ENCODE measurements at regions not wholly inside any gene's neighbourhood (a gene's known extent, or its start where the extent isn't known, plus 50 kb on each side); places are given as distances from the start of the nearest gene placed in this dataset.

- no peak for ATAC-seq
- no peak for TF ChIP-seq ISL1 (CRISPR knock-in tag; IDR thresholded peaks at IDR 0.05)
- TF ChIP-seq TCF4 (CRISPR knock-in tag; IDR thresholded peaks at IDR 0.05; ENCODE audit: borderline replicate concordance): no peak
- no peak for TF ChIP-seq ZFP3 (CRISPR knock-in tag; IDR thresholded peaks at IDR 0.05)
- no peak for TF ChIP-seq CSRNP3 (CRISPR knock-in tag; IDR thresholded peaks at IDR 0.05)
- TF ChIP-seq CSDC2 (CRISPR knock-in tag; IDR thresholded peaks at IDR 0.05): no peak
- no peak for TF ChIP-seq RARB (CRISPR knock-in tag; IDR thresholded peaks at IDR 0.05)
- TF ChIP-seq ARNTL (CRISPR knock-in tag; IDR thresholded peaks at IDR 0.05; ENCODE audit: borderline replicate concordance, low read depth): no peak
- TF ChIP-seq OSR1 (CRISPR knock-in tag; IDR thresholded peaks at IDR 0.05): no peak
- TF ChIP-seq BACH2 (CRISPR knock-in tag; IDR thresholded peaks at IDR 0.05; ENCODE audit: borderline replicate concordance): no peak
- TF ChIP-seq PPARA (CRISPR knock-in tag; IDR thresholded peaks at IDR 0.05; ENCODE audit: borderline replicate concordance): no peak
These were observed 77.9 kb upstream of the RFLNA start for GRCh38 chr12:124216966-124217365.

DNA sequence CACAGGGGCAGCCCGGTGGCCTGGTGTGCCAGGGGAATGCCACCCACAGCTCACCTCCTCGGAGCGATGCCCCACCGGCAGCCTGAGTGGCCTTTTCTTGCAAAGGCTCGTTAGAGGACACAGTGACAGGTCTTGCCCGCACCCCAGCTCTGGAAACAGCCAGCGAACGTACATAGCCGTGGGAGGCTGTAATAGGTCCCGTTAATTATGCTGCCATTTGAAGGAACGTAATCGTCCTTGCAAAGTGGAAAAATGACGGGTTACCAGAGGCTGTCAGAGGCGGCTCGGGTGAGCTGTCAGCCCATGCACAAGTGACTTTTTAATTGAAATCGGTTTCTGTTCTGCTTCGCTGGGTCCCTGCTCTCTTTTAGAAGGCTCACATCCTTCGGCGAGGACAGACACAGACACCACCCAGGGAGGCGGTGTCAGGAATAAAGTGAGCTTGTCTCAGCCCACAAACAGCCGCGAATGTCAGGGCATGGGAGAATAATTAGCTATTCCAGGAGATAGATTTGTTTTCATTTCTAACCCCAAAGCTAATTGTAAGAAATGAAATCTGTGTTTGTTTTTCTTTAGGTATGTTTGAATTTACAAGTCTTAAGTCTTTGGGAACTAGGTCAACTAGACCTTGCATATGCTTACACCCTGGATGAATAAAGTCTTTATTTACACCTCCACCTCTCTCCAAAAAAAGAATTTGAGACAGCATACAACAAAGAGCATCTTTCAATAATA, 77.2 kb upstream of the RFLNA start:
- no peak for ATAC-seq
- TF ChIP-seq POU6F1 (CRISPR knock-in tag; IDR thresholded peaks at IDR 0.05; ENCODE audit: borderline replicate concordance, low read depth): no peak
- TF ChIP-seq BACH2 (CRISPR knock-in tag; IDR thresholded peaks at IDR 0.05; ENCODE audit: borderline replicate concordance): no peak
- no peak for TF ChIP-seq RARB (CRISPR knock-in tag; IDR thresholded peaks at IDR 0.05)
- TF ChIP-seq SNAI2 (CRISPR knock-in tag; IDR thresholded peaks at IDR 0.05): no peak
- TF ChIP-seq, protein P1, sequence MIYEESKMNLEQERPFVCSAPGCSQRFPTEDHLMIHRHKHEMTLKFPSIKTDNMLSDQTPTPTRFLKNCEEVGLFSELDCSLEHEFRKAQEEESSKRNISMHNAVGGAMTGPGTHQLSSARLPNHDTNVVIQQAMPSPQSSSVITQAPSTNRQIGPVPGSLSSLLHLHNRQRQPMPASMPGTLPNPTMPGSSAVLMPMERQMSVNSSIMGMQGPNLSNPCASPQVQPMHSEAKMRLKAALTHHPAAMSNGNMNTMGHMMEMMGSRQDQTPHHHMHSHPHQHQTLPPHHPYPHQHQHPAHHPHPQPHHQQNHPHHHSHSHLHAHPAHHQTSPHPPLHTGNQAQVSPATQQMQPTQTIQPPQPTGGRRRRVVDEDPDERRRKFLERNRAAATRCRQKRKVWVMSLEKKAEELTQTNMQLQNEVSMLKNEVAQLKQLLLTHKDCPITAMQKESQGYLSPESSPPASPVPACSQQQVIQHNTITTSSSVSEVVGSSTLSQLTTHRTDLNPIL (CRISPR knock-in tag; IDR thresholded peaks at IDR 0.05; ENCODE audit: low read depth): no peak
- TF ChIP-seq CSRNP3 (CRISPR knock-in tag; IDR thresholded peaks at IDR 0.05): no peak
- no peak for TF ChIP-seq CSDC2 (CRISPR knock-in tag; IDR thresholded peaks at IDR 0.05)
- TF ChIP-seq ZNF8 (CRISPR knock-in tag; IDR thresholded peaks at IDR 0.05): no peak
- no peak for TF ChIP-seq ZFP30 (CRISPR knock-in tag; IDR thresholded peaks at IDR 0.05)
- TF ChIP-seq ZC3H10 (CRISPR knock-in tag; IDR thresholded peaks at IDR 0.05): no peak
- TF ChIP-seq, protein P2, sequence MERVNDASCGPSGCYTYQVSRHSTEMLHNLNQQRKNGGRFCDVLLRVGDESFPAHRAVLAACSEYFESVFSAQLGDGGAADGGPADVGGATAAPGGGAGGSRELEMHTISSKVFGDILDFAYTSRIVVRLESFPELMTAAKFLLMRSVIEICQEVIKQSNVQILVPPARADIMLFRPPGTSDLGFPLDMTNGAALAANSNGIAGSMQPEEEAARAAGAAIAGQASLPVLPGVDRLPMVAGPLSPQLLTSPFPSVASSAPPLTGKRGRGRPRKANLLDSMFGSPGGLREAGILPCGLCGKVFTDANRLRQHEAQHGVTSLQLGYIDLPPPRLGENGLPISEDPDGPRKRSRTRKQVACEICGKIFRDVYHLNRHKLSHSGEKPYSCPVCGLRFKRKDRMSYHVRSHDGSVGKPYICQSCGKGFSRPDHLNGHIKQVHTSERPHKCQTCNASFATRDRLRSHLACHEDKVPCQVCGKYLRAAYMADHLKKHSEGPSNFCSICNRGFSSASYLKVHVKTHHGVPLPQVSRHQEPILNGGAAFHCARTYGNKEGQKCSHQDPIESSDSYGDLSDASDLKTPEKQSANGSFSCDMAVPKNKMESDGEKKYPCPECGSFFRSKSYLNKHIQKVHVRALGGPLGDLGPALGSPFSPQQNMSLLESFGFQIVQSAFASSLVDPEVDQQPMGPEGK (CRISPR knock-in tag; IDR thresholded peaks at IDR 0.05; ENCODE audit: borderline replicate concordance): no peak
- no peak for TF ChIP-seq TSHZ2 (CRISPR knock-in tag; IDR thresholded peaks at IDR 0.05)
- no peak for TF ChIP-seq TOX (CRISPR knock-in tag; IDR thresholded peaks at IDR 0.05; ENCODE audit: borderline replicate concordance)

Data from SK-N-SH treated with all-trans-retinoic acid at 6 μM for 48 hours (cell line).